NCI-H1436 (cell line): ENCODE measurements at regions not wholly inside any gene's neighbourhood (a gene's known extent, or its start where the extent isn't known, plus 50 kb on each side); places are given as distances from the start of the nearest gene placed in this dataset.

Experiments used
- DNase-seq: peaks from one replicate; lab custom pipeline; 2025; lab: John Stamatoyannopoulos, UW

DNA sequence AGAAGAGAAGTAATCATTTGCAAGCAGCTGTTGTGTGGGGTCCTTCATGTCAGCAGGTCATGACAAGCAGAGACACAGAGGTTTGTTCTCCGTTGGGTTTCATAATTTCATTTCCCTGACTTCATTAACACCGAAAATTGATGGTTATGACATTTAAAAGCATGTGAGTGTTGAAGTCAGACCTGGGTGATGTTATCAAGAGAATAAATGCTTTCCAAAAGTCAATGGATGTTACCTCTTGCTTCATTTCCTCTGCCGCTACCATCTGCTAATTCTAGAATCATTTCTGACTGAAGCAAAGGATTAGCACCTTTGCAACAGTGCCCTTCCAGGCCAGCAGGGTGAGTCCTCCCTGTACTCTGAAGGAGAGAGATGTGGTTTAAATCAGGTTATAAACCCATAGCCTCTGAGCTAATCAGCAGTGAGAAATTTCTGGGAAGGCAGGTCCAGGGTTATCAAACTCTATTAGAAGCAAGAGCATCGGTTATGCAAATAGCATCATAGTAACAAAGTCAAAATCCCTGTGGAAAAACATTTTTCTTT is 446.2 kb downstream of the PIK3C3 start:
- DNase-seq, result no peak

DNA sequence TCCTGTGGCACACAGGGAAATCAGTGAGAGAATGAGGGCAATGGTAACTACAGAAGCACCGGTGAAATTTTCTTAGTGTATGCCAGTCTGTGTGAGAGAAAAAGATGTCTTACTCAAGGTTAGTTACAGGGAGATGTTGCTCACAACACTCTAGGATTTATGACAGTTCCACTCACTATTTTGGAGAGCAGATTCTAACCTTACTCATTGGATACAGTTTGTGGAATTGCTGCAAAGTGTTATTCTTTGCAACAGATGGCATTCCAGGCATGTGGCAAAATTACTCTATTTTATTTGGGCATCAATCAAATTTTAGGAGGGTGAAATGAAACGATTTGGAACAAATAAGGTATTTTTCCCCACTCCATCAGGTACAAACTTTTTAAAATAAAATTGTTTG is 449.1 kb downstream of the PIK3C3 start:
- no peak for DNase-seq

DNA sequence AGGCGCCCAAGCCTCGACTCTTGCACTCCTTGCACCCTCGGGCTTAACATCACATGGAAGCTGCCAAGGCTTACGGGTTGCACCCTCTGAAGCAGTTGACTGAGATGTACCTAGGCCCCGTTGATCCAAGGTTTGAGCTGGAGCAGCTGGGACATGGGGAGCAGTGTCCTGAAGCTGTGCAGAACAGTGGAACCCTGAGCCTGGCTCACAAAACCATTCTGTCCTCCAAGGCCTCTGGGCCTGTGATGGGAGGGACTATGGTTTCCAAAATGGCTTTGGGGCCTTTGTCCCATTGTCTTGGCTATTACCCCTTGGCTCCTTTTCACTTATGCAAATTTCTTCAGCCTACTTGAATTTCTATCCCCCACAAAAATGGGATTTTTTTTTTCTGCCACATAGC is 454.0 kb downstream of the PIK3C3 start:
- DNase-seq, result no peak

DNA sequence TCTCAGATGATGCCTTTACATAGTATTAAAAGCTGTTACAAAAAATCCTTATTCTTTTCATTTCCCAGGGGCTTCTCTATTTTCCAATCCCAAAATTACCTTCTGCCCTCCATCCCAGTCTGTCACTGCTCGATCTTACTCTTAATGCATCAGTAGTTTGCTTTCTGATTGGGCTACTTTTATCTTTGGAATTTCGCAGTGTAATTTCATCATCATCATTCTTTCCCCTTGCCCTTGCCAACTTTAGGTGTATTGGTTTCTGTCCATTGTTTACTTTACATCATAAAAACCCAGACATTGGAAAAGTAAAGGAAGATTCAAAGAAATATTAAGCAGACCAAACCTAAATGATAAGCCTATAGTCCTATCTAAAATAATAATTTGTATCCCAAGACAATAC is 457.2 kb downstream of the PIK3C3 start:
- no peak for DNase-seq

DNA sequence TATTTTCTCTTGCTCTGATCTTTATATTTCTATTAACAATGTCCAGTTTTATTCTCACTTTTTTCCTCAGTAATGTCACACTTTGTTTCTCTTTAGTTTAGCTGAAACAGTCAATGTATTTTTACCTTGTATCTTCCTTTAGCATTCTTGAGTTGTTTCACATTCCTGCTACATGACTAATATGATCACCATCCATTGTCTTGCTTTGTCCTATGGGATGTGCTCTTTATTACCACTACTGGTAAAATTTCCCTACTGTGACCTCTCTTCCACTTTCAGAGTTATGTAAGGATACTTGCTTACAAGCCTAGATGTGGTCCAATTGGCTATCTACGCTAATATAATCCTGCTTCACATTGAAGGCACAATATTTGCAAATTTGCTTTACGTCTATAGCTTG is 457.9 kb downstream of the PIK3C3 start:
- no peak for DNase-seq

DNA sequence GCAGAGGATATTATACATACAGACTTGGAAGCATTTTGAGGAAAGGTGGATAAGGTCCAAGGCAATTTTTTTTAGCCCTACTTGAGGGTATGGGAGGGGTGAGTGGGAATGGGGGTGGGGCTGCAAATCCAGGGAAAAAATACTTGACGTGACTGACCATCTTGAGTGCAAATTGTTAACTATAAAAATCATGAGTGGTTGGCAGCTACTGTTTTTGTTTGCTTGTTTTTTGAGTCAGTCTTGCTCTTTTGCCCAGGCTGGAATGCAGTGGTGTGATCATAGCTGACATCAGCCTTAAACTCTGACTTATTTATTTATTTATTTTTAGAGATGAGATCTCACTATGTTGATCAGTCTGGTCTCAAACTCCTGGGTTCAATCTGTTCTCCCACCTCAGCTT is 458.8 kb downstream of the PIK3C3 start:
- no peak for DNase-seq

DNA sequence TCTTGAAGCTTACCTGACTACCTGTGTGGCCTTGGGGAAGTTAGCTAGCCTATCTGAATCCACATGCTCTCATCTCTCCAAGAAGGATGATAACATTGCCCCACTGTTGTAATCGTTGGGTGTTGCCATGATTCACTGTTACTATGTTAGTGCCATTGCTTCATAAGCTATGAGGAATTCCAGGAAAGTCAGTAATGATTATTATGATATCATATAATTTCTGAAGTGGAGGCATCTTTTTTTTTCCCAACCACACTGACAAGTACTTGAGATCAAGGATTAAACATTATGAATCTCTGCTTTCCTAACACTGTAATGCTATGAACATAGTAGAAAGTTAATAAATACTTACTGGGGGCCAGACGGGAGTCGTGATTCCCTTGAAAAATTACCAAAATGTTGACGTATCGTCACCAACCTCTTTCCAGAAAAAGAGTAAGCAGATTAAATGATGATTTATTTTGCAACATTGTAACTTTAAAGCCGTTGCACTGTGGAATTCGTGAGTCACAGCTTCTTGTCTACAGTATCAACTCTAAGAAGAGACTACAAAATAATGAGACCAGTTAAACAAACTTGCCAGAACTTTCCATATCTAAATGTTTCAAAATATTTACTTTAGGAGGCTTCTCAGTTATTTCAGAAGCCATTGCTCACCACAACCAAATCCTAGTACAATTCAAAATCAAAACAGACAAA is 459.9 kb downstream of the PIK3C3 start:
- DNase-seq, result no peak

DNA sequence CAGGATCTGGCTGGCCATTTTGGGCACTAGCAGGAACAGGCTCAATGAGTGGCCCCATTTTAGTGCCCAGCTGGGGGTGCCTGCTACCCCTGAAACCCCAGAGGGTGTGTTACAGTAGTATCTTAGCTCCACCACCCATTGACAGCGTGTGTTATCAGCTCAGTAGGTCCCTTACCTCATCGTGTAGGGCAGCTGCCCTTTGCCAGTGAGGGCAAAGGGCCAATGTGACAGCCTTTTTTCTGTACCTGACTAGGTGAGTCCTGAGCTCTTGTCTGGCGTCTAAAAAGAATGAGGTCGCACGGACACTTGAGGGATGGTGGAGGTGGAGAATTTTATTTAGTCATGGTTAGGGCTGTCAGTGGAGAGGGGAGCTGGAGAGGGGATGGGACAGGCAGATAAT is 462.2 kb downstream of the PIK3C3 start:
- DNase-seq, result no peak

DNA sequence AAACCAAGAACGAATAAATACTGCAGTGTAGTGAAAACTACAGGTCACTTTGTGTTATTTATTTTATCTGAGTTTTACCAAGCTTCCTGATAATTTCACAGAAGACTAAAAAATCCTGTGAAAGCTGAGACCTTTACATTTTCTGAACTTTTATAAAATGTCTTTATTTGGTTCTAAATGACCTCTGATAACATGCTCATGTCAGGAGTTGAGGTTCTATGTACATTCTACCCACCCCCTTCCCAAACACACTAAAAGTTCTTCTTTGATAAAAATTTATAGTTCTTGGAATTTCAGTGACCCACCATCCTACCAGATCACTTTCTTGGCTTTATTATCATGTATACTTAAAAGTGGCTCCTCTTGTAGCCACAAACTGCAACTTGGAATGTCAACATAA is 463.1 kb downstream of the PIK3C3 start:
- DNase-seq, result no peak

DNA sequence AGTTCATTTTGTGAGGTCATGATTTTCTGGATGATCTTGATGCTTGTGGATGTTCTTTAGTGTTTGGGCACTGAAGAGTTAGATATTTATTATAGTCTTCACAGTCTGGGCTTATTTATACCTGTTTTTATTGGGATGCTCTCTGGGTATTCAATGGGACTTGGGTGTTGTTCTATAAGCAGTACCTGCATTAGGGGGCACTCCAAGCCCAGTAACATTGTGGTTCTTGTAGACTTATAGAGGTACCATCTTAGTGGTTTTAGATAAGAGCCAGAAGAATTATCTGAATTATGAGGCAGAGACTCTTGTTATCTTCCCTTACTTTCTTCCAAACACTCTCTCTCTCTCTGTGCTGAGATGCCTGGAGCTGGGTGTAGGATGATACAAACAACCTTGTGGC is 470.0 kb downstream of the PIK3C3 start:
- DNase-seq, result no peak

DNA sequence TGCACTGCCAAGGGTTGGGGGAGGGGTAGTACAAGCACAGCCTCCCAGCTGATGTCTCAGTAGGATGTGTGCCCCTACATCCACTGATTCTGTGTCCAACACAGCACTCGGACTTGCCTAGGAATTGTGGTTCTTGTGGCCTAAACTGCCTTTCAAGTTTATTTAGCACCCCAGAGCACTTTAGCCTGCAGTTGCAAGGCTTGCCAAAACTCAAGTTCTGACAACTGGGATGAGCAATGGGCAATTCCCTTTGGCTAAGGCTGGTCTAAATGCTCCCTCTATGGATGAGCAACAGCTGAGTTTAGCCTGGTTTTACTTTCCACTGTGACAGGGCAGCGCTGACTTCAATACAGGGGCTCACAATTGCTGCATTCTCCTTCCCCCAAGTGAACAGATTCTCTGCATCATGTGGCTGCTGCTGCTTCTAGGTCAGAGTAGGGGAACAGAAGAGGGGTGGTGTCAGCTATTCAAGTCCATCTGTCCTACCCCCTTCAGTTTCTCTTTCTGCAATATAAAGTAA is 471.5 kb downstream of the PIK3C3 start:
- DNase-seq, result no peak

DNA sequence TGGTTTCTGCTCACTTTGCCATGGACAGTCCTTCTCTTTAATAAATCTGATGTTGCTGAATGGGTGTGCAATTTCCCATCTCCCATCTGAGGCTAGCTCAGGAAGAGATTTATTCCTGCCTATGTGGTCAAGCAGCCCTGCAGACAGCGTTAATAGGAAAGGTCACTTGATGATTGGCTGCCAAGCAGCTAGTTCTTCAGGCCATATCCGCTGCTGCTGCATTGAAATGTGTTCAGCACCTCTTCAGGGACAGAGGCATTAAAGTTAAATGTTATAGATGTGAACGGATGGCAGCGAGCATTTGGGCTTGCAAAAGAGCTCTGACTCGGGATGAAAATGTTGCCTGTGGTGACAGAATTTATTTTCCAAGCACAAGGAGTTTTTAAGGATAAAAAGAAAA is 474.2 kb downstream of the PIK3C3 start:
- DNase-seq, result no peak

DNA sequence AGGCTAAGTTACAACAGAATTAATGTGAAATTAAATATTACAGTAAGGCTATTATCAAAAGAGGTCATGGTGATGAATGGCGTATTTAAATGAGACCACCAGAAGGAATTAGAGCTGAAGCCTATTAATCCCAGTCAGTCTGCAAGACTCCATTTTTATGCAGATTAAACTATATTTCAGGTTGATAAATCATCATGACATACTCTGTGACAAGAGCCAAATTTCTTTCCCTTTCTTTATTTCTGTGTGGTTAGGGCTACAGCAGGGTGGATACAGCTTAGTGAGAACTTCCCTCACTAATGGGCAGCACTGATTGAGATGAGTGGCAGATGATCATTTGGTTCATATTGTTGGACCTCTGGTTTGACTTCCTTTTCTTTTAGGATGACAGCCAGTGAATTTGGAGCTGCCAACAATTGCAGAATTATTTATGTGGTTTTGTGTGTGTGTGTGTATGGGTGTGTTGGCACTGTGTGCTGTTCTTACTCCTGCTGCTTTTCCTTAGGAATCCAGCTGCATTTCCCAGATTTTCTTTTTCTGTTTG is 481.3 kb downstream of the PIK3C3 start:
- DNase-seq, result no peak

DNA sequence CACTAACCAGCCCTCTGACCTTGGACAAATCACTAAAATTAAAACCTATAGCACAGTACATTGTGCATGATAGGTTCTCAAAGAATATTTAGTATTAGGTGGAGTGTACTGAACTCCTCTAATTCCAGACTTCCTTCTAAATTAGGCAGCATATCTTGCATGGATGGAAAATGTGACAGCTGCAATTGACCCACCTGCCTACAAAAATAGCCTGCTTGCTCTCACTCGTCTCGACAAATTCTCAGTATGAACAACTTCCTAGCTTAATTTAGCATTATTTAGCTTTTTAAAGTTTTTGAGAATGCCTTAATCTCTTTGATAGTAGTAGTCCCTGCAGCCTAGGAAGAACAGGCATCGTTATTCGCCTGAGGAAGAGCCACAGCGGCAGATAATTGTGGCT is 482.0 kb downstream of the PIK3C3 start:
- no peak for DNase-seq

DNA sequence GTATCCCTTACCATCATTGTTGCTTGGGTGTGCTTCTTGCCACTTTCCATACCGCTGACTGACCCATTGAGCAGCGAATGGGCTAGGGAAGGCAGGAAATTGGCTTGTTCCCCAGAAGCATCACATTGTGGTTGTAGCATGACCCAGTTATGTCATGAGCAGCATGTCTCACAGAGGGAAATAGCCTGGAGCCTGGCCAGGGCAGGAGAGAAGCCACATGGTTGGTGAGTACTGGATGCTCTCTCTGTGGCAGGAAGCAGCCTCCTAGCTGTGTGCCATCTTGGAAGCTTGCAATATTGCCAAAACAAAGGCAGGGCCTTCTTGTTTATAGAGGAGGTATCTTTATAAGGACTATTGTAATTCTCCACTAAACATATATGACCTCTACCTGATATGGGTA is 482.6 kb downstream of the PIK3C3 start:
- DNase-seq, result no peak

DNA sequence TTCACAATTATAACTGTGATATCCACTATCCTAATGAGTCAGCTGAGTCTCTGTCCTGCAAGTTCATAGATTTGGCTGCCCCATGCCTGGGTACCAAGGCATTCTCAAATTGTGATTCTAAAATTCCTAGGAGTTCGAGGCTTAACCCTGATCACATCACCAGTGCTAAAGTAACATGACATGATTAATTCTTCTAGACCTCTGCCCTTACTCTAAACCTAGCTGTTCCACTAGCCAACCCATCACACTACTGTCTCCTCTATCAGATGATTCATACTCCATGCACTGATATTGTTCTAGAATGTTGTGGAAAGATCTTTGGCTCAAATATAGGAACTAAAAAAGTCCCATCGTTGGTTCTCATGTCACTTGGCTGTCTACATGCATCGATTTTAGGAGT is 487.6 kb downstream of the PIK3C3 start:
- no peak for DNase-seq

DNA sequence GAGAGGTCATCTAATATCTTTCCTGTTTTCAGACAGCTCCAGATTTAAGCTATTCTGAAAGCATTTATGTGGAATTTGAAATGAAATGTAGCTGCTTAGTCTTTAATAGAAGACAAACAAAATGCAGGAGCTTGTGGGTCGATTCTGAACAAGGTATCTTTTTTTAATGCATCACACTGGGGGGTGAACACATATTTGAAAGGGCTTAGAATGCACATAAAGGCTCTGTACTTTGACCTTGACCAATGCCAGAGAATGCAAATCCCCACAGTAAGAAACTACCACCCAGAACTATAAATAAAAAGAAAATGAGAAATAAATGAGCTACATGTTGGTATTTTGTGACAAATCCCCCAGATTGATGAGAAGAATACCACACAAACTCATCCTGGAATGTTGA is 489.3 kb downstream of the PIK3C3 start:
- DNase-seq, result no peak

DNA sequence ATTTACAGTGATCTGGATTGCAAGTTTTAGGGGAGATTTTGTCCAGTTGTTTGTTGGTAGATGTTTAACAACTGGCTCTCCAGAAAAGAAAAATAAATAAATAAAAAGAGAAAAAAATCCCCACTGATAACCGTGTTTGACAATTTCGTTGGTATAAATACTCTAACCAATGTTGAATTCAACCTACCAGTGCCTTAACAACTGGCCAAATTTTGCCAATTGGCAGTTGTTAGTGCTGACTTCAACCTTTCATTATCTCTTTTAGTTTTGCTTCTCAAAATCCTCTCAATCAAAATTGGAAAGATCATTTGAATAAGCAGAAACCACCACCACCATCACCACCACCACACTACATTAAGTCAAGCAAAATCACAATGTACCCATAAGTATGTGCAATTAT is 490.3 kb downstream of the PIK3C3 start:
- no peak for DNase-seq

DNA sequence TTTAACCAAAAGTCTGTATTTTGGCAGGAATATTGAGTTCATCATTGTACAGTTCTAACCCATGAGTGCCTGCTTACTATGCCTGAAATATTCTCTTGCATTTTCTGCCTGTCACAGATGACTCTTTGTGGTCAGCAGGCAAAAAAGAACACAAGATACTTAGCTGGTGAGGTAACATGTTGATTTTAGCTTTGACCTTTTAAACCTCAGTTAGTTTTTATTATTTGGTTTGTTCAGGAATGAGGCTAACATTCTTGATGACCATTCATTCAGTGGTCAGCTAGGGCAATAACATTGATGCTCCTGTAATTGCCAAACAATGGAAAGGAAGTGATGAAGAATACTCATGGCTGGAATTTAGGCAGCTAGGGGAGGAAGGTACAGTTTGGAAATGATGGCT is 491.2 kb downstream of the PIK3C3 start:
- no peak for DNase-seq

DNA sequence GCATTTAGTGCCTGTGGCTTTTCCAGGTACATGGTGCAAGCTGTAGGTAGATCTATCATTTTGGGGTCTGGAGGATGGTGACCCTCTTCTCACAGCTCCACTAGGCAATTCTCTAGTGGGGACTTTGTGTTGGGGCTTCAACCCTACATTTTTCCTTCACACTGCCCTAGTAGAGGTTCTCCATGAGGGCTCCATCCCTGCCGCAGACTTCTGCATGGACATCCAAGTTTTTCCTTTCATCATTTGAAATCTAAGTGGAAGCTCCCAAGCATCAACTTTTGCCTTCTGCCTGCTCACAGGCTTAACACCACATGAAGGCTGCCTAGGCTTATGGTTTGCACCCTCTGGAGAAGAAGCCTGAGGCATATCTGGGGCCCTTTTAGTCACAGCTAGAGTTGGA is 492.7 kb downstream of the PIK3C3 start:
- no peak for DNase-seq

DNA sequence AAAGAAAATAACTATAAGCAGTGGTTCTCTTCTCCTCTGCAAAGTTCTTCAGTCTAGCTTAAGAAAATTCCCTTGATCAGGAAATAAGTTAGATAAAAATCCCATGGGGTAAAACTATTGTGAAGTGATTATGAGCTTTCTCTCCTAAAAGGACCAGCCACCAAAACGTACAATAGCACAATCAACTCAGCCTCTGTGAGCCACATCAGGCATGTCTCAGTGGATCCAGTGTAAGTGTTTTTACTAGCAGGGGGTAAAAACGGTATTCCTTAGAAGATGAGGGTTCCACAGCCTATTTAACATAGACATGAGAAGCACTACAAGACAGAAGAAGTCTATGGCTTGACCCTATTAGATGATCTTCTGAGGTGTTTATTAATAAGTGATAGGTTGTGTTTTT is 503.2 kb downstream of the PIK3C3 start:
- DNase-seq, result no peak

DNA sequence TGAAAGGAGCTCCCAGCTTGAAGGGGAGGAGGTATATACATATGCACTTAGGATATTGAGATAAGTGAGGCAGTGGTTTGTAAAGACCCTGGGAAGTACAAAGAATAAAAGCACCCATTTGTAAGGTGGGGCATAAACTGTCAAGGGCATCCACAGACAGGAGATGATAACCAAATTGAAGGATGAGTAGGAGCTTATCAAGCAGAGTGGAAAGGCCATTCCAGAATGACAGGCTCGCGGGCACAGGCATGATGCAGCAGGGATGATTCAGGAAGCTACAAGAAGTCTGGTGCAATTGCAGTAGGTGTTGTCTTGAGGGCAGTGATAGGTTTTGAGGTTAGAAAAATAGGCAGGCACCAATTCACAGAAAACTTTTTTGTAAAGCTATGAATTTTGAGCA is 504.8 kb downstream of the PIK3C3 start:
- DNase-seq, result no peak

DNA sequence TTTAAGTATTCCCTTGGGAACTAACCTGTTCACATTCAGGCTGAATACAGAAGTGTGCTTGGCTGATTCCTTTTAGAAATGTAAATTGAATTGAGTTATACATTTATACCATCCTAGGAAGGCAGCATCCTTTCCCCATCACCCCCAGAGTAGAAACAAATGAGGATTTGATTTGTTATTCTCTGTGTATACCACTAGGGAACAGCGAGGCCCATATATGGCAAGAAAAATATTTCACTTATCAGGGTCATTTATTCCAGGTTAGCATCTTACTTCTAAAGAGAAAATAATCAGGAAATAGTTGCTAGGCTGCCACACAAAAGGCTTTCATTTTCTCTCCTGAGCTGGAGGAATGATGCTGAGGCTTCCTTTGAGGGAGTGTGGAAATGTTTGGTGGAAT is 516.9 kb downstream of the PIK3C3 start:
- DNase-seq, result no peak

DNA sequence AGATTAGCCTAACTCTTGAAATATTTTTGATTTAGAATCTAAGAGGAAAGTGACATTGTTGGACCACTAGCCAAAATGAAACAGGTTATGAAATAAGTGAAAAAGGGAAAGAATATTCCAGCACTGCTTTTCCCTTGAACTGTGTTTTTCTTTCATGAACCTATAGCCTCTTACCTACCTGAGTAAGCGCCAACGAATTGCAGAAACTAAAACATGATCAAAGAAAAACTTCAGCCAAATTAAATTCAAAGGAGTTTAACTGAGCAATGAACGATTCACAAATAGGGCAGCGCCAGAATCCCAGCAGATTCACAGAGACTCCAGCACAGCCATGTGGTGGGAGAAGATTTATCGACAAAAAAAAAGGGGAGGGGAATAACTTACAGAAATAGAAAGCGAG is 518.6 kb downstream of the PIK3C3 start:
- no peak for DNase-seq
